HepG2 (cell line): ENCODE measurements at regions not wholly inside any gene's neighbourhood (a gene's known extent, or its start where the extent isn't known, plus 50 kb on each side); places are given as distances from the start of the nearest gene placed in this dataset.
A peak's percentile ranks its signal among the peaks of the same experiment; 100 is the strongest.

ENCODE experiments used
- ATAC-seq: fragments of 200-7000 bp; cut with Tn5 transposase; 3 replicates; pipeline ENCODE4 v1.9.1; 2020; ENCODE audit warnings: mild to moderate bottlenecking, moderate library complexity
- BruUV-seq: library from RNA; stranded (reverse); fragments of 400-500 nt; replicated peaks from 2 replicates; lab custom pipeline; 2021; lab: Mats Ljungman, UMichigan
- CTCF ChIA-PET: fragments of 300-600 bp; formaldehyde crosslinking; extraction: SDS; loops from one replicate; lab custom pipeline; 2021; ENCODE audit warnings: low total read pairs, inconsistent platforms, low intra/inter-chr PET ratio; lab: Yijun Ruan, JAX
- POLR2A ChIA-PET: fragments of 350-600 bp; sonication (Branson Sonifier 250); formaldehyde crosslinking; loops from one replicate; lab custom pipeline; 2020; ENCODE audit warnings: antibody characterized with exemption, inconsistent platforms; lab: Yijun Ruan, JAX
- DNase-seq: peaks from one replicate; pipeline ENCODE4 v3.0.0-alpha.2; 2015; ENCODE audit warnings: low spot score
- FAIRE-seq: peaks from 3 replicates; lab custom pipeline; 2011; peaks lifted over from hg19 to GRCh38; lab: Jason Lieb, UNC
- H2AFZ ChIP-seq: one replicate; pipeline ENCODE4 v1.6.1; 2011; ENCODE audit warnings: low read length, inconsistent platforms
- H3K27ac ChIP-seq: fragments of 300-600 bp; 3 replicates; pipeline ENCODE4 v1.8.0; 2011; ENCODE audit warnings: mixed run types, mild to moderate bottlenecking, mixed read lengths, low read length, inconsistent platforms; ENCODE audit not compliant: insufficient read depth; ENCODE audit errors: extremely low read length
- H3K27me3 ChIP-seq, 2 experiments: fragments of 200-600 bp in 1 of 2; 2 replicates in 1 of 2; 3 replicates in 1 of 2; pipeline versions ENCODE4 v1.6.0 to v1.8.0; 2011; ENCODE audit warnings: low read length in 2 of 2, mild to moderate bottlenecking in 2 of 2, moderate library complexity in 2 of 2, inconsistent platforms in 1 of 2; ENCODE audit not compliant: insufficient read depth in 2 of 2, control insufficient read depth in 1 of 2
- H3K36me3 ChIP-seq, 2 experiments: fragments of 200-600 bp in 1 of 2; replicated peaks in 1 of 2; 2 replicates in 1 of 2; 3 replicates in 1 of 2; pipeline versions ENCODE4 v1.5.1 to v1.8.0; 2011; ENCODE audit warnings: low read length in 2 of 2, inconsistent platforms in 1 of 2; ENCODE audit not compliant: insufficient read depth in 2 of 2, control insufficient read depth in 1 of 2
- H3K4me1 ChIP-seq: 2 replicates; pipeline ENCODE4 v1.5.1; 2012; ENCODE audit warnings: low read length, inconsistent platforms; ENCODE audit not compliant: insufficient read depth
- H3K4me2 ChIP-seq: 2 replicates; pipeline ENCODE4 v1.6.0; 2011; ENCODE audit warnings: low read depth, low read length, inconsistent platforms
- H3K4me3 ChIP-seq, 3 experiments: fragments of 200-600 bp in 1 of 3; sonication (generic), shearing (Covaris generic) in 1 of 3; replicated peaks in 1 of 3; 2 replicates each; pipeline ENCODE4 v1.5.1; 2011 to 2016; ENCODE audit warnings: low read length in 3 of 3, inconsistent platforms in 2 of 3, low read depth in 2 of 3, mild to moderate bottlenecking in 2 of 3, control low read depth in 1 of 3, mixed read lengths in 1 of 3; ENCODE audit not compliant: insufficient read depth in 1 of 3
- H3K79me2 ChIP-seq: one replicate; pipeline ENCODE4 v1.6.1; 2011; ENCODE audit warnings: low read length, inconsistent platforms; ENCODE audit not compliant: insufficient read depth
- H3K9ac ChIP-seq: 2 replicates; pipeline ENCODE4 v1.6.0; 2011; ENCODE audit warnings: mild to moderate bottlenecking, low read depth, low read length, inconsistent platforms; ENCODE audit not compliant: insufficient read depth
- H3K9me3 ChIP-seq: 2 replicates; pipeline ENCODE4 v1.5.1; 2012; ENCODE audit warnings: mild to moderate bottlenecking, low read length
- H4K20me1 ChIP-seq: 2 replicates; pipeline ENCODE4 v1.6.0; 2011; ENCODE audit warnings: inconsistent platforms, mild to moderate bottlenecking, low read length, moderate library complexity; ENCODE audit not compliant: insufficient read depth
- CEBPG ChIP-seq: IDR thresholded peaks from 2 replicates; pipeline ENCODE4 v1.6.1; 2016
- HOXA7 ChIP-seq: sonication (generic); formaldehyde crosslinking; IDR thresholded peaks from 2 replicates; pipeline ENCODE4 v1.8.1; 2022; ENCODE audit warnings: mild to moderate bottlenecking, missing genetic modification reagents, moderate library complexity
- MIER3 ChIP-seq: IDR thresholded peaks from 2 replicates; pipeline ENCODE4 v1.6.1; 2016; ENCODE audit warnings: missing compliant biosample characterization, borderline replicate concordance
- PCBP2 ChIP-seq: fragments of 200-400 bp; formaldehyde crosslinking; optimal IDR thresholded peaks from 2 replicates; pipeline ENCODE3; 2018; ENCODE audit warnings: low read length, low read depth; ENCODE audit not compliant: poor library complexity, severe bottlenecking
- RORA ChIP-seq: sonication (generic); formaldehyde crosslinking; IDR thresholded peaks from 2 replicates; pipeline ENCODE4 v1.5.0; 2020; ENCODE audit warnings: mild to moderate bottlenecking, missing genetic modification reagents, moderate library complexity
- ZNF33B ChIP-seq: sonication (generic); formaldehyde crosslinking; IDR thresholded peaks from 2 replicates; pipeline ENCODE4 v1.5.1; 2020; ENCODE audit warnings: mild to moderate bottlenecking, missing genetic modification reagents
- ZNF431 ChIP-seq: sonication (generic); formaldehyde crosslinking; IDR thresholded peaks from 2 replicates; pipeline ENCODE4 v1.9.0; 2022; ENCODE audit warnings: missing genetic modification reagents, low read depth, mild to moderate bottlenecking, borderline replicate concordance
- WGBS: methylation state at CpG from one replicate; pipeline ENCODE4 v1.1.6; 2017; ENCODE audit warnings: low lambda C conversion rate; 5-methylcytosine and 5-hydroxymethylcytosine counted together
- in situ Hi-C: cut with HindIII; loops from 2 replicates; pipeline ENCODE4 v1.10.0; 2017; ENCODE audit warnings: low pct_unique_long_range_greater_than_20kb; ENCODE audit not compliant: extremely low pct_ligation_motif_present
- intact Hi-C: fragments of 100-400 bp; cut with micrococcal nuclease; formaldehyde crosslinking; loops from one replicate; pipeline ENCODE4 v1.10.0; 2022; ENCODE audit not compliant: unreplicated experiment
- TF ChIP-seq, protein P1 (sequence below): sonication (generic); formaldehyde crosslinking; conservative IDR thresholded peaks from 2 replicates; pipeline ENCODE4 v1.4.0; 2020; ENCODE audit warnings: missing genetic modification reagents
- TF ChIP-seq, protein P2 (sequence below): sonication (generic); formaldehyde crosslinking; IDR thresholded peaks from 2 replicates; pipeline ENCODE4; 2020; ENCODE audit warnings: missing genetic modification reagents, mild to moderate bottlenecking, borderline replicate concordance
- TF ChIP-seq, protein P3 (sequence below): sonication (generic); formaldehyde crosslinking; IDR thresholded peaks from 2 replicates; pipeline ENCODE4 v1.8.0; 2022; ENCODE audit warnings: missing genetic modification reagents, mild to moderate bottlenecking, moderate library complexity, borderline replicate concordance

DNA sequence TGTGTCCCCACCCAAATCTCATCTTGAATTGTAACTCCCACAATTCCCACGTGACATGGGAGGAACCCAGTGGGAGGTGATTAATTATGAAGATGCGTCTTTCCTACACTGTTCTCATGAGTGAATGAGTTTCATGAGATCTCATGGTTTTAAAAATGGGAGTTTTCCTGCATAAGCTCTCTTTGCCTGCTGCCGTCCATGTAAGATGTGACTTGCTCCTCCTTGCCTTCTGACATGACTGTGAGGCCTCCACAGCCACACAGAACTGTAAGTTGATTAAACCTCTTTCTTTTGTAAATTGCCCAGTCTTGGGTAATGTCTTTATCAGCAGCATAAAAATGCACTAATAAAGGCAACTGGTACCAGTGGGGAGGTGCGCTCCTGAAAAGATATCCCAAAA lies 67.7 kb upstream of the DRGX start:
- intact Hi-C loops: no loop called here
- in situ Hi-C loops: no loop called here
- Histone ChIP-seq H3K4me1 (no peaks in the 10 kb centered on the region), H4K20me1 (no peaks in the 10 kb centered on the region), H3K27me3 (no peaks in the 10 kb centered on the region), H3K27ac (no peak overlapping the region), H3K79me2 (no peaks in the 10 kb centered on the region), H3K4me3 (no peak overlapping the region), H3K9me3 (no peaks in the 10 kb centered on the region; the same call in 1 of the 2 replicates), H3K36me3 (no peaks in the 10 kb centered on the region; a peak in 1 of 5 replicates), H3K9ac (no peak overlapping the region), H2AFZ (no peak overlapping the region), H3K4me2 (no peak overlapping the region)
- TF ChIP-seq RORA (CRISPR knock-in tag) (no peak), ZNF431 (CRISPR knock-in tag) (peak; percentile 64; the same call in 1 of the 2 replicates)
- no TSS peak for BruUV-seq
- ChIA-PET CTCF (no interaction called here), POLR2A (no interaction called here)
- no peak for ATAC-seq
- no peak for FAIRE-seq
- WGBS: 72% methylated on average over 4 of the region's 4 CpGs
- DNase-seq: no peak

DNA sequence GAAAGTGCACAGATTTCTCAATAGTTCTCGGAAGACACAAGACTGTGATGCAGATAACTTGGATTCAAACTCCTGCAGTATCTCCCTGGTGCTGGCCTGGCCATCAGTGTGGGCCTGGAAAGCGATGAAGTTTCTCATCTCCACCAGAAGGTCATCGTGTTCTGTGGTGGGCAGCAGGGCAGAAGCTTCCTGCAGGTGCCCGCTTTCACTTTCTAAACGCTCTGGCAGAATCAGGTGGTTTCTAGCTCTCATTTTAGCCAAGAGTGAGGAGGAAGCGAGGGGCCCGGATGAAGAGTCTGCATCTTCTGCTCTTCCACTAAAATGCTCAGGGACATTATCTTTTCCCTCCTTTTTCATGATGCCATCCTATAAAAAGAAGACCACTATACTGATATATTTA lies 63.0 kb upstream of the DRGX start:
- H3K9me3 ChIP-seq: peaks cover 5% of the 10 kb centered on the region
- H3K27me3 ChIP-seq: no peaks in the 10 kb centered on the region
- no peak for FAIRE-seq
- no peak for ATAC-seq
- no peak overlapping the region for H3K27ac ChIP-seq
- no peak overlapping the region for H3K4me3 ChIP-seq
- WGBS: 97% methylated on average over 7 of the region's 7 CpGs
- no peak overlapping the region for H3K9ac ChIP-seq
- no peak for DNase-seq
- no peaks in the 10 kb centered on the region; a peak in 3 of 5 replicates for H3K36me3 ChIP-seq
- no peak overlapping the region for H3K4me2 ChIP-seq
- CTCF ChIA-PET: no interaction called here
- no peak overlapping the region for H2AFZ ChIP-seq
- no TSS peak for BruUV-seq
- no peaks in the 10 kb centered on the region for H3K79me2 ChIP-seq
- in situ Hi-C loops: no loop called here
- POLR2A ChIA-PET: no interaction called here
- no peaks in the 10 kb centered on the region for H3K4me1 ChIP-seq
- no peaks in the 10 kb centered on the region for H4K20me1 ChIP-seq
- intact Hi-C loops: no loop called here
- TF ChIP-seq MIER3 (no peak), CEBPG (CRISPR knock-in tag) (no peak), PCBP2 (no peak), HOXA7 (CRISPR knock-in tag) (no peak), ZNF33B (no peak)
- TF ChIP-seq, protein P1, sequence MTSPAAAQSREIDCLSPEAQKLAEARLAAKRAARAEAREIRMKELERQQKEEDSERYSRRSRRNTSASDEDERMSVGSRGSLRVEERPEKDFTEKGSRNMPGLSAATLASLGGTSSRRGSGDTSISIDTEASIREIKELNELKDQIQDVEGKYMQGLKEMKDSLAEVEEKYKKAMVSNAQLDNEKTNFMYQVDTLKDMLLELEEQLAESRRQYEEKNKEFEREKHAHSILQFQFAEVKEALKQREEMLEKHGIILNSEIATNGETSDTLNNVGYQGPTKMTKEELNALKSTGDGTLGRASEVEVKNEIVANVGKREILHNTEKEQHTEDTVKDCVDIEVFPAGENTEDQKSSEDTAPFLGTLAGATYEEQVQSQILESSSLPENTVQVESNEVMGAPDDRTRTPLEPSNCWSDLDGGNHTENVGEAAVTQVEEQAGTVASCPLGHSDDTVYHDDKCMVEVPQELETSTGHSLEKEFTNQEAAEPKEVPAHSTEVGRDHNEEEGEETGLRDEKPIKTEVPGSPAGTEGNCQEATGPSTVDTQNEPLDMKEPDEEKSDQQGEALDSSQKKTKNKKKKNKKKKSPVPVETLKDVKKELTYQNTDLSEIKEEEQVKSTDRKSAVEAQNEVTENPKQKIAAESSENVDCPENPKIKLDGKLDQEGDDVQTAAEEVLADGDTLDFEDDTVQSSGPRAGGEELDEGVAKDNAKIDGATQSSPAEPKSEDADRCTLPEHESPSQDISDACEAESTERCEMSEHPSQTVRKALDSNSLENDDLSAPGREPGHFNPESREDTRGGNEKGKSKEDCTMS (CRISPR knock-in tag): no peak
- TF ChIP-seq, protein P2, sequence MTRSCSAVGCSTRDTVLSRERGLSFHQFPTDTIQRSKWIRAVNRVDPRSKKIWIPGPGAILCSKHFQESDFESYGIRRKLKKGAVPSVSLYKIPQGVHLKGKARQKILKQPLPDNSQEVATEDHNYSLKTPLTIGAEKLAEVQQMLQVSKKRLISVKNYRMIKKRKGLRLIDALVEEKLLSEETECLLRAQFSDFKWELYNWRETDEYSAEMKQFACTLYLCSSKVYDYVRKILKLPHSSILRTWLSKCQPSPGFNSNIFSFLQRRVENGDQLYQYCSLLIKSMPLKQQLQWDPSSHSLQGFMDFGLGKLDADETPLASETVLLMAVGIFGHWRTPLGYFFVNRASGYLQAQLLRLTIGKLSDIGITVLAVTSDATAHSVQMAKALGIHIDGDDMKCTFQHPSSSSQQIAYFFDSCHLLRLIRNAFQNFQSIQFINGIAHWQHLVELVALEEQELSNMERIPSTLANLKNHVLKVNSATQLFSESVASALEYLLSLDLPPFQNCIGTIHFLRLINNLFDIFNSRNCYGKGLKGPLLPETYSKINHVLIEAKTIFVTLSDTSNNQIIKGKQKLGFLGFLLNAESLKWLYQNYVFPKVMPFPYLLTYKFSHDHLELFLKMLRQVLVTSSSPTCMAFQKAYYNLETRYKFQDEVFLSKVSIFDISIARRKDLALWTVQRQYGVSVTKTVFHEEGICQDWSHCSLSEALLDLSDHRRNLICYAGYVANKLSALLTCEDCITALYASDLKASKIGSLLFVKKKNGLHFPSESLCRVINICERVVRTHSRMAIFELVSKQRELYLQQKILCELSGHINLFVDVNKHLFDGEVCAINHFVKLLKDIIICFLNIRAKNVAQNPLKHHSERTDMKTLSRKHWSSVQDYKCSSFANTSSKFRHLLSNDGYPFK (CRISPR knock-in tag): no peak
- TF ChIP-seq, protein P3, sequence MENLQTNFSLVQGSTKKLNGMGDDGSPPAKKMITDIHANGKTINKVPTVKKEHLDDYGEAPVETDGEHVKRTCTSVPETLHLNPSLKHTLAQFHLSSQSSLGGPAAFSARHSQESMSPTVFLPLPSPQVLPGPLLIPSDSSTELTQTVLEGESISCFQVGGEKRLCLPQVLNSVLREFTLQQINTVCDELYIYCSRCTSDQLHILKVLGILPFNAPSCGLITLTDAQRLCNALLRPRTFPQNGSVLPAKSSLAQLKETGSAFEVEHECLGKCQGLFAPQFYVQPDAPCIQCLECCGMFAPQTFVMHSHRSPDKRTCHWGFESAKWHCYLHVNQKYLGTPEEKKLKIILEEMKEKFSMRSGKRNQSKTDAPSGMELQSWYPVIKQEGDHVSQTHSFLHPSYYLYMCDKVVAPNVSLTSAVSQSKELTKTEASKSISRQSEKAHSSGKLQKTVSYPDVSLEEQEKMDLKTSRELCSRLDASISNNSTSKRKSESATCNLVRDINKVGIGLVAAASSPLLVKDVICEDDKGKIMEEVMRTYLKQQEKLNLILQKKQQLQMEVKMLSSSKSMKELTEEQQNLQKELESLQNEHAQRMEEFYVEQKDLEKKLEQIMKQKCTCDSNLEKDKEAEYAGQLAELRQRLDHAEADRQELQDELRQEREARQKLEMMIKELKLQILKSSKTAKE (CRISPR knock-in tag): no peak
